Dermis microvascular lymphatic vessel endothelial cell (primary cell): ENCODE measurements at regions not wholly inside any gene's neighbourhood (a gene's known extent, or its start where the extent isn't known, plus 50 kb on each side); places are given as distances from the start of the nearest gene placed in this dataset.
"Not testable (repeated sequence)": the region's sequence is repeated elsewhere in the genome, so short reads cannot be mapped to it uniquely, and the experiment has no call there.

Source experiments
- DNase-seq, 2 donors: peaks; one replicate each; pipeline versions ENCODE4 v3.0.0 to v3.0.0-alpha.2; 2010; ENCODE audit warnings: low read depth in 2 of 2

GRCh38 chr4:188728359-188728758 lies 589.1 kb downstream of the TRIML1 start:
- DNase-seq = no peak

GRCh38 chr4:188732131-188732530 lies 592.9 kb downstream of the TRIML1 start:
- no peak for DNase-seq

DNA sequence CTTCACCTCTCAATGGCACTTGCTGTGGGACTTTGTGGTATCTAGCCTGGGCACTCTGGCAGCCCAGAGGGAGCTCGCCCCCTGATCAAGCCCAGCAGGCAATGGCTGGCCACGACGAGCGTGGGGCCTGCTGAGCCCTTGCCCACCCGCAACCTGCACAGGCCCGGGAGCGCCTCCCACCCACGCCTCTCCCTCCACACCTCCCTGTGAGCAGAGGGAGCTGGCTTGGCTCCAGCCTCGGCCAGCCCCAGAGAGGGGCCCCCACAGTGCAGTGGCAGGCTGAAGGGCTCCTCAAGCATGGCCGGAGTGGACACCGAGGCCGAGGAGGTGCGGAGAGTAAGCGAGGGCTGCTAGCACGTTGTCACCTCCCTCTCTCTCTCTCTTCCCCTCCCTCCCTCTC lies 595.8 kb downstream of the TRIML1 start:
- no peak for DNase-seq

DNA sequence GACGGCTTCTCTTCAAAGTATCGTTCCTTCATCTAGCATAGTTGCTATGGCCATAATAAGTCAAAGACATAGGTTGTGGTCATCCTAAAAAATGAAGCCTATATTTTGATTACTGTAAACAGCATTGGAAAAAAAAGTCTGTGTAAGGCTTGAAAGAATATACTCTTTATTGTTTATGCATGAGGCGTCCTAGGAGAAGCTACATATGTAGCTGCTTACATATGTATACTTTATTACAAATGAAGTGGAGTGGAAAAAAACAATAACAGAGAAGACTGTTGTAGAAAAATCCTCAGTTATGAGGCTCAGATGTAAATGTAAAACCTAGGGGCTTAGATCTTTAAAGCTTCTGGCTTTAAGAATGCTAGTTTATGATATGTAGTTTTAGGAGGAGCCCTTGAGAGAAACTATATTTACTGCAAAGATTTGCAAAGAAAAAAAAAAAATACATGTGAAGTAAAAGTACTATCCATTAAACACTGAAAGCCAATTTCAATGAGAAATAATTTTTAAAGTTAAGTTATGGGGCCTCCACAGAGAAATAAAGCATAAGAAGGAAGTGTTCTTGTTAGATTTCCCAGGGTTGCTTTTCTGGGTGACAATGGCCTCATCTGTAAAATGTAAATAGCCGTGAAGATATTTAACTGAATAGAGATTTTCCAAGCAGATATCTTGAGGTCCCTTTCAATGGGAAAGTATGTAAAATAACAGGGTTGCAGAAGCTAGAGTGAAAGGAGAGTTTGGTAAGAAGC lies 598.2 kb downstream of the TRIML1 start:
- no peak for DNase-seq

DNA sequence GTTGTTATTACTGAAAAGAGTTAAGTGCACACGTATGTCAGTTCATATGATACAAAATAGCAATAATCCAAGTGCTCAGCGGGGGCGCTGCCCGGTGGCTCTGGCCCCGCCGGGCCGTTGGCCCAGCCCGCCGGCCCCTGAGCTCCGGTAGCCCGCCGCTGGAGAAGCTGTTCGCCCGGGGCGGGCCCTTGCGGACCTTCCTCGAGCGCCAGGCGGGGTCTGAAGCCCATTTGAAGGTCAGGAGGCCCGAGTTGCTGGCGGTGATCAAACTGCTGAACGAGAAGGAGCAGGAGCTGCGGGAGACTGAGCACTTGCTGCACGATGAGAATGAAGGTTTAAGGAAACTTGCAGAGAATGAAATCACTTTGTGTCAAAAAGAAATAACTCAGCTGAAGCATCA lies 599.0 kb downstream of the TRIML1 start:
- DNase-seq = not testable (repeated sequence)

- not testable (repeated sequence) for DNase-seq
Measured at GRCh38 chr4:188740172-188740571, 600.9 kb downstream of the TRIML1 start.

DNA sequence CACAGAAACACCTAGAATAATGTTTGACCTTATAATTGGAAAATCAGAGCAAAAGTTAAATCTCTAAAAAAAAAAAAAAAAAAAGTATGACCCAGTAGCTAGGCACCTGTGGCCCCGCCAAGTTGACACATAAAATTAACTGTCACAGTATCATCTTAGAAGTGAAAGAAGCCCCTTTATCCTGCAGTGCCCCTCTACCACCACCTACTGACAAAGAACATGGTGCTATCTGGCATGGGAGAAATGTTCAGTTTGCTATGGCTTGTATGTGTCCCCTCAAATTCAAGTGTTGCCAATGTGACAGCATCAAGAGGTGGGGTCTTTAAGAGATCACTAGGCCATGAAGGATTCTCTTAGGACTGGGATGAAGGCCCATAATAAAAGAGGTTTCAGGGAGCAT lies 601.5 kb downstream of the TRIML1 start:
- not testable (repeated sequence) for DNase-seq

- DNase-seq = no peak
Measured at GRCh38 chr4:188754372-188755002, 615.2 kb downstream of the TRIML1 start.

GRCh38 chr4:188767496-188767895 lies 628.3 kb downstream of the TRIML1 start:
- no peak for DNase-seq

DNA sequence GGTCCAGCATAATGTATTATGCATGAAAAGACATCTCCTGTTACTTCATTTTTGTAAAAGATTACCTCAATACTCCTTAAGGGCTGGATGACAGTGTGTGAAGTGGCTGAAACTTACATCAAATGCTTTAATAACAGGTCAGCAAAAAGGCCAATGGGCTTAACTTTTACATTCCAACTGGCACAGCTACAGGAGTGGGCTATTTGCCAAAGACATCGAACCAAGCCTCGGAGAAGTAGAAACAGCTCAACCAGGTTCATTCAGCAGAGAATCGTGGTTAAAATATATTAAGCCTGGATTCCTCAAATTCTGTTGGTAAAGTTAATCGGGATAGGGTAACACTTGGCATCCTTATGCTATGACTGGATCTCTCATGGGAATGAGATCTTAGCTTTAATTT lies 639.7 kb downstream of the TRIML1 start:
- DNase-seq = no peak

GRCh38 chr4:188779581-188779980 lies 640.3 kb downstream of the TRIML1 start:
- no peak for DNase-seq

DNA sequence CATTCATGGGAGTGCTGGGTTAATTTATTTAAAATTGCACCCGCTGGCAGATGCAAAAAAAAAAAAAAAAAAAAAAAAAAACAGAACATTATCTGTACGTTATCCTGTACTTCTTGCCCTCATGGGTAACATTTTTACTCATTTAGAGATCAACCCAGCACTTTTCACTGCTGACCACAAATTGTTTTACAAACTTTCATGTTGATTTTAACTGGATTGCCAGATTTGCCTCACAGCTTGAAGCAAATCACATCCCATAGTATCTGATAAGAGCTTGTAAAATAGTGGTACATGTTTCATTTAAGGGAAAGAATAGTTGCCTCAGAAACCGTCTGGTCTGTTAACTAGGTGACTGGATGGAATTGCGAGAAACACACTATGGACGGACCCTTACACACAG lies 640.8 kb downstream of the TRIML1 start:
- no peak for DNase-seq

GRCh38 chr4:188780686-188781085 lies 641.4 kb downstream of the TRIML1 start:
- no peak for DNase-seq

- DNase-seq = peak in 1 of 2 donors; percentile 0
Measured at GRCh38 chr4:188781655-188782054, 642.4 kb downstream of the TRIML1 start.

- DNase-seq = no peak
Measured at GRCh38 chr4:188783175-188783574, 643.9 kb downstream of the TRIML1 start.

GRCh38 chr4:188783606-188784160 lies 644.4 kb downstream of the TRIML1 start:
- DNase-seq = no peak

DNA sequence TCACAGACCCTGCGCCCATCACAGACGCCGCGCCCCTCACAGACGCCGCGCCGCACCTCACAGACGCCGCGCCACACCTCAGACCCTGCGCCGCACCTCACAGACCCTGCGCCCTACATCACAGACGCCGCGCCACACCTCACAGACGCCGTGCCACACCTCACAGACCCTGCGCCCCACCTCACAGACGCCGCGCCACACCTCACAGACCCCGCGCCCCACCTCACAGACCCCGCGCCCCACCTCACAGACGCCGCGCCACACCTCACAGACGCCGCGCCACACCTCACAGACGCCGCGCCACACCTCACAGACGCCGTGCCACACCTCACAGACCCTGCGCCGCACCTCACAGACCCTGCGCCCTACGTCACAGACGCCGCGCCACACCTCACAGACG lies 657.4 kb downstream of the TRIML1 start:
- DNase-seq = not testable (repeated sequence)

DNA sequence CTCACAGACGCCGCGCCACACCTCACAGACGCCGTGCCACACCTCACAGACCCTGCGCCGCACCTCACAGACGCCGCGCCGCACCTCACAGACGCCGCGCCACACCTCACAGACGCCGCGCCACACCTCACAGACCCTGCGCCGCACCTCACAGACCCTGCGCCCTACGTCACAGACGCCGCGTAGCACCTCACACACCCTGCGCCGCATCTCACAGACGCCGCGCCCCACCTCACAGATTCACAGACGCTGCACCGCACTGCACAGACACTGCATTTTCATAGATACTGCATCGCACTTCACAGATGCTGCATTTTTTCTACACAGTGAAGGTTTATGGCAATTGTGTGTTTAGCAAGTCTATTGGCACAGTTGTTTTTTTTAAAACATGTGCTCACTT lies 657.8 kb downstream of the TRIML1 start:
- DNase-seq = not testable (repeated sequence)

GRCh38 chr4:188804861-188805260 lies 665.6 kb downstream of the TRIML1 start:
- DNase-seq = no peak

DNA sequence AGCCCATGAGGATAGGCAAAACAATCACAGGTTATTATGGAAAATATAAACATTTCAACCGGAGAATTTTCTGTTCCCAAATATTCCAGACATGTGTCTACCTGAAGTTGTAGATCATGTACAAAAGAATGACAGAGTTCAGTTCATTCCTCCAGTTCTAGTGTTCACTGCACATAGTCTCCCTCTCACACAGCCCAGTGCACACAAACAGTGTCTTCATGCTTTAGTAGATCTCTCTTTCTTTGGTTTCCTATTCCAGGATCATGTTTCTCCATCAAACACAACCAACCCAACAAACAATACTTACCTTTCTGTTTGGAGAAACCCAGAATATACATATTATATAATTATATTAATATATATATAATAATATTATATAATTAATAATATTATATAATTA lies 671.9 kb downstream of the TRIML1 start:
- no peak for DNase-seq

DNA sequence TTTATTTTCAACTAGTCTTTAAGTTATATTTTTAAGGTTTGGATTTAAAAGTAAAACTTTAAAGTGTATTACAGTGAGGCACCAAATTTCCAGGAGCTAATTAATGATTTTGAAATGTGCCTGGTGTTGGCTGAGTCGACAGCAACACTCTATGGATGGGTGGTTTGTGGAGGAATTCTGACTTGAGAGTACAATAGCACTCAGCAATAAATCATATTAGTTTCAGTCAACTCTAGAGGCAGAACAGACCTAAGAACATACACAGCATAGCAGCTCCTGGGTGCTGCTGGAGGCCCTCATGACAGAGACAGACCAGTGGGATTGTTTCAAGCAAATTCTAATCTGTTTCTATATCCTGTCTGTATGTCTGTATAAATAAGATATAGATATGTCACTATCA lies 673.4 kb downstream of the TRIML1 start:
- DNase-seq = no peak

GRCh38 chr4:188818300-188818699 lies 679.1 kb downstream of the TRIML1 start:
- DNase-seq = no peak

DNA sequence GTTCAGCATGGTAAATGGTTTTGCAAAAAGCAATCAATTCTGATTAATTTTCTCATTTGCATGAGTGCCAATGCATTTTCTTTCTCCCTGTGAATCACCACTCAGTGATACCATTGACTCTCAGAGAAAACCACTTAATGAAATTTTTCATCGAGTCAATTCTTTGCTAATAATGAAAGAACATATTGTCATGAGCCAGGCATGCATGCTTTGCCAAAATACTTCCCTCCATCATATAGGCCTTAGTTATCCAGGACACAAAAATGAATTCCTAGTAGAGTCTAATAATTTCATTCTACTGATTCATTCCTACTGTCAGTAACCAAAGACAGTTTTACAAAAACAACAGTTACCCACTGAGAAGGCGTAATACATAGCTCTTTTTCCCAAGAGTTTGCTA lies 680.0 kb downstream of the TRIML1 start:
- DNase-seq = no peak
